ENCODE measurements at regions not wholly inside any gene's neighbourhood (a gene's known extent, or its start where the extent isn't known, plus 50 kb on each side); places are given as distances from the start of the nearest gene placed in this dataset.

- no peak overlapping the region for H3K27ac Mint-ChIP-seq
- DNase-seq = no peak
- no peaks in the 10 kb centered on the region for H3K36me3 Mint-ChIP-seq
- Histone ChIP-seq H3K27me3 (ENCODE audit: control insufficient read depth, insufficient read depth, low read length) (peaks cover 14% of the 10 kb centered on the region), H3K27ac (ENCODE audit: low read length) (no peak overlapping the region), H3K4me3 (ENCODE audit: low read length) (no peak overlapping the region), H3K36me3 (ENCODE audit: control insufficient read depth, insufficient read depth, low read length) (no peaks in the 10 kb centered on the region), H3K9me3 (ENCODE audit: control insufficient read depth, insufficient read depth, low read length) (no peaks in the 10 kb centered on the region), H3K4me1 (ENCODE audit: control insufficient read depth, insufficient read depth, low read length) (peaks cover 4% of the 10 kb centered on the region)
- no peak overlapping the region for H3K4me3 Mint-ChIP-seq
- 96% methylated on average over 5 of the region's 6 CpGs for WGBS (ENCODE audit: insufficient coverage)
- peaks cover 19 to 31% of the 10 kb centered on the region in 2 donors for H3K27me3 Mint-ChIP-seq (ENCODE audit: low read depth in 2 of 2)
- H3K9me3 Mint-ChIP-seq = no peaks in the 10 kb centered on the region
- ATAC-seq = no peak
- intact Hi-C loops (cut with micrococcal nuclease) = no loop called here
- no peak for TF ChIP-seq CTCF (IDR thresholded peaks at IDR 0.05)
- H3K4me1 Mint-ChIP-seq = no peaks in the 10 kb centered on the region
These were observed 189.7 kb downstream of the SHQ1 start for GRCh38 chr3:72658466-72659100.

GRCh38 chr3:72657666-72658065 is 190.6 kb downstream of the SHQ1 start:
- Mint-ChIP-seq H3K9me3 (no peaks in the 10 kb centered on the region), H3K4me1 (no peaks in the 10 kb centered on the region), H3K36me3 (no peaks in the 10 kb centered on the region), H3K27me3 (ENCODE audit: low read depth in 2 of 2) (peaks cover 19 to 31% of the 10 kb centered on the region in 2 donors), H3K4me3 (no peak overlapping the region), H3K27ac (no peak overlapping the region)
- no peak overlapping the region for H3K4me3 ChIP-seq (ENCODE audit: low read length)
- H3K27ac ChIP-seq (ENCODE audit: low read length) = no peak overlapping the region
- 4% methylated on average over 4 of the region's 4 CpGs for WGBS (ENCODE audit: insufficient coverage)
- no peaks in the 10 kb centered on the region for H3K36me3 ChIP-seq (ENCODE audit: control insufficient read depth, insufficient read depth, low read length)
- ATAC-seq = no peak
- no peak for TF ChIP-seq CTCF (IDR thresholded peaks at IDR 0.05)
- intact Hi-C loops (cut with micrococcal nuclease) = no loop called here
- no peaks in the 10 kb centered on the region for H3K9me3 ChIP-seq (ENCODE audit: control insufficient read depth, insufficient read depth, low read length)
- DNase-seq = peak in 1 of 2 donors; percentile 86
- peaks cover 4% of the 10 kb centered on the region for H3K4me1 ChIP-seq (ENCODE audit: control insufficient read depth, insufficient read depth, low read length)
- H3K27me3 ChIP-seq (ENCODE audit: control insufficient read depth, insufficient read depth, low read length) = peaks cover 14% of the 10 kb centered on the region

GRCh38 chr3:72655723-72656122 is 192.5 kb downstream of the SHQ1 start:
- peaks cover 7 to 10% of the 10 kb centered on the region in 2 donors for H3K9me3 Mint-ChIP-seq
- ATAC-seq (no peak), DNase-seq (no peak)
- Histone ChIP-seq H3K9me3 (ENCODE audit: control insufficient read depth, insufficient read depth, low read length) (no peaks in the 10 kb centered on the region), H3K27me3 (ENCODE audit: control insufficient read depth, insufficient read depth, low read length) (peaks cover 14% of the 10 kb centered on the region), H3K36me3 (ENCODE audit: control insufficient read depth, insufficient read depth, low read length) (no peaks in the 10 kb centered on the region), H3K4me1 (ENCODE audit: control insufficient read depth, insufficient read depth, low read length) (peaks cover 4% of the 10 kb centered on the region), H3K4me3 (ENCODE audit: low read length) (no peak overlapping the region), H3K27ac (ENCODE audit: low read length) (no peak overlapping the region)
- H3K27ac Mint-ChIP-seq = no peak overlapping the region
- peaks cover 19 to 31% of the 10 kb centered on the region in 2 donors for H3K27me3 Mint-ChIP-seq (ENCODE audit: low read depth in 2 of 2)
- H3K4me1 Mint-ChIP-seq = peaks cover 0 to 10% of the 10 kb centered on the region in 2 donors
- H3K36me3 Mint-ChIP-seq = no peaks in the 10 kb centered on the region
- no peak for TF ChIP-seq CTCF (IDR thresholded peaks at IDR 0.05)
- intact Hi-C loops (cut with micrococcal nuclease) = no loop called here
- no peak overlapping the region for H3K4me3 Mint-ChIP-seq
- 87% methylated on average over 6 of the region's 6 CpGs for WGBS (ENCODE audit: insufficient coverage)

- Mint-ChIP-seq H3K4me3 (no peak overlapping the region), H3K36me3 (no peaks in the 10 kb centered on the region)
- no peak for ATAC-seq
These were observed 193.1 kb downstream of the SHQ1 start for GRCh38 chr3:72655131-72655551.

More at GRCh38 chr3:72655131-72655551, 193.1 kb downstream of the SHQ1 start:
- peaks cover 0 to 10% of the 10 kb centered on the region in 2 donors for H3K4me1 Mint-ChIP-seq
- no peaks in the 10 kb centered on the region for H3K9me3 ChIP-seq (ENCODE audit: control insufficient read depth, insufficient read depth, low read length)
- no peak overlapping the region for H3K27ac Mint-ChIP-seq
- peaks cover 14% of the 10 kb centered on the region for H3K27me3 ChIP-seq (ENCODE audit: control insufficient read depth, insufficient read depth, low read length)
- intact Hi-C loops (cut with micrococcal nuclease) = no loop called here
- H3K27ac ChIP-seq (ENCODE audit: low read length) = no peak overlapping the region
- no peak for TF ChIP-seq CTCF (IDR thresholded peaks at IDR 0.05)
- H3K4me1 ChIP-seq (ENCODE audit: control insufficient read depth, insufficient read depth, low read length) = peaks cover 4% of the 10 kb centered on the region
- 24% methylated on average over 26 of the region's 26 CpGs for WGBS (ENCODE audit: insufficient coverage)
- H3K9me3 Mint-ChIP-seq = peaks cover 7 to 10% of the 10 kb centered on the region in 2 donors
- H3K36me3 ChIP-seq (ENCODE audit: control insufficient read depth, insufficient read depth, low read length) = no peaks in the 10 kb centered on the region
- DNase-seq = no peak
- peaks cover 19 to 31% of the 10 kb centered on the region in 2 donors for H3K27me3 Mint-ChIP-seq (ENCODE audit: low read depth in 2 of 2)
- no peak overlapping the region for H3K4me3 ChIP-seq (ENCODE audit: low read length)
